ENCODE measurements at regions not wholly inside any gene's neighbourhood (a gene's known extent, or its start where the extent isn't known, plus 50 kb on each side); places are given as distances from the start of the nearest gene placed in this dataset.

GRCh38 chr9:12448246-12448645 is 244.9 kb upstream of the TYRP1 start:
- TF ChIP-seq POLR2A (IDR thresholded peaks at IDR 0.05) = no peak
- TF ChIP-seq CTCF (IDR thresholded peaks at IDR 0.05) = no peak

Measured in transverse colon (tissue), 3 donors.